GM21619 (cell line): ENCODE measurements at regions not wholly inside any gene's neighbourhood (a gene's known extent, or its start where the extent isn't known, plus 50 kb on each side); places are given as distances from the start of the nearest gene placed in this dataset.

ENCODE experiments used
- ATAC-seq: cut with Tn5 transposase; IDR thresholded peaks from one replicate; pipeline ENCODE4 v1.9.1; 2021; ENCODE audit not compliant: unreplicated experiment

GRCh38 chr2:189364607-189365006, 76.7 kb upstream of the WDR75 start:
- ATAC-seq = no peak

GRCh38 chr2:189366349-189366748, 74.9 kb upstream of the WDR75 start:
- ATAC-seq = no peak

- no peak for ATAC-seq
These were observed 73.9 kb upstream of the WDR75 start for GRCh38 chr2:189367343-189367742.

- no peak for ATAC-seq
These were observed 71.7 kb upstream of the WDR75 start for GRCh38 chr2:189369566-189369965.

- ATAC-seq = no peak
These were observed 70.6 kb upstream of the WDR75 start for GRCh38 chr2:189370719-189371118.

GRCh38 chr2:189372688-189373257, 68.5 kb upstream of the WDR75 start:
- ATAC-seq = no peak

GRCh38 chr2:189374481-189374880, 66.8 kb upstream of the WDR75 start:
- ATAC-seq = no peak

GRCh38 chr2:189375842-189376241, 65.4 kb upstream of the WDR75 start:
- ATAC-seq = no peak

- no peak for ATAC-seq
These were observed 62.0 kb upstream of the WDR75 start for GRCh38 chr2:189379287-189379630.

GRCh38 chr2:189379731-189380261, 61.5 kb upstream of the WDR75 start:
- no peak for ATAC-seq

GRCh38 chr2:189382668-189383067, 58.6 kb upstream of the WDR75 start:
- ATAC-seq = no peak

GRCh38 chr2:189386741-189387140, 54.5 kb upstream of the WDR75 start:
- ATAC-seq = no peak

- ATAC-seq = no peak
These were observed 50.1 kb upstream of the WDR75 start for GRCh38 chr2:189391201-189391600.
